ENCODE measurements at regions not wholly inside any gene's neighbourhood (a gene's known extent, or its start where the extent isn't known, plus 50 kb on each side); places are given as distances from the start of the nearest gene placed in this dataset.
"Not testable (repeated sequence)": the region's sequence is repeated elsewhere in the genome, so short reads cannot be mapped to it uniquely, and the experiment has no call there.

DNA sequence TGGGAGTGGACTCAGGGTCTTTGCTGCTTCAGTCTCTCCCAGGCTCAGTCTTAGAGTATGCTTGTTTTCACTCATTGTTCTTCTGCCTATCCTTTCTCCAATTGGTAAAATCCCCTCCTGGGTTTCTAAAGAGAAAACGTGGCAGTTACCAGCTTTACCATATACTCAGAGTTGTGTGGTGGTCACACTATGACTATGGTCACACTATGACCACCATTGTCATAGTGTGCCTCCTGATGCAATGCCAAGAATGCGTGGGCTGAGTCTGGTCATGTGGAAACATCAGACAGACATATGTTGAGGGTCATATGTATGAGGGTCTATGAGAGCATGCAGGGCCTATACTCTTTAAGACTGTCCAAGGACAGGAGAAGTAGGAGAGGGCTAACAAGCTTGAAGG lies 326.5 kb upstream of the PRR16 start:
- no peak overlapping the region for H3K4me3 Mint-ChIP-seq
- Histone ChIP-seq H3K27ac (ENCODE audit: low read depth, low read length) (no peak overlapping the region), H3K4me3 (ENCODE audit: low read length in 2 of 2) (no peak overlapping the region), H3K9me3 (ENCODE audit: control insufficient read depth in 1 of 2, low read length in 2 of 2) (no peaks in the 10 kb centered on the region), H3K27me3 (ENCODE audit: insufficient read depth, low read length) (no peaks in the 10 kb centered on the region), H3K4me1 (ENCODE audit: insufficient read depth, low read length) (no peaks in the 10 kb centered on the region), H3K36me3 (ENCODE audit: insufficient read depth, low read length) (no peaks in the 10 kb centered on the region)
- H3K36me3 Mint-ChIP-seq = no peaks in the 10 kb centered on the region
- ChIA-PET CTCF (ENCODE audit: partially characterized antibody) (no interaction called here), POLR2A (ENCODE audit: partially characterized antibody) (no interaction called here)
- intact Hi-C loops (cut with micrococcal nuclease) = no loop called here
- DNase-seq = no peak
- peaks cover 0 to 4% (median 0%) of the 10 kb centered on the region in 8 donors for H3K9me3 Mint-ChIP-seq
- H3K27me3 Mint-ChIP-seq = no peaks in the 10 kb centered on the region
- no peaks in the 10 kb centered on the region for H3K4me1 Mint-ChIP-seq
- no peak overlapping the region for H3K27ac Mint-ChIP-seq

GRCh38 chr5:120139039-120139438 lies 325.1 kb upstream of the PRR16 start:
- no peaks in the 10 kb centered on the region for H3K36me3 Mint-ChIP-seq
- ChIA-PET CTCF (ENCODE audit: partially characterized antibody) (no interaction called here), POLR2A (ENCODE audit: partially characterized antibody) (no interaction called here)
- no peak for DNase-seq
- Histone ChIP-seq H3K36me3 (ENCODE audit: insufficient read depth, low read length) (no peaks in the 10 kb centered on the region), H3K27me3 (ENCODE audit: insufficient read depth, low read length) (no peaks in the 10 kb centered on the region), H3K9me3 (ENCODE audit: control insufficient read depth in 1 of 2, low read length in 2 of 2) (no peaks in the 10 kb centered on the region), H3K4me1 (ENCODE audit: insufficient read depth, low read length) (no peaks in the 10 kb centered on the region), H3K27ac (ENCODE audit: low read depth, low read length) (no peak overlapping the region), H3K4me3 (ENCODE audit: low read length in 2 of 2) (no peak overlapping the region)
- H3K27me3 Mint-ChIP-seq = no peaks in the 10 kb centered on the region
- intact Hi-C loops (cut with micrococcal nuclease) = no loop called here
- H3K4me3 Mint-ChIP-seq = no peak overlapping the region
- peaks cover 0 to 4% (median 0%) of the 10 kb centered on the region in 8 donors for H3K9me3 Mint-ChIP-seq
- no peaks in the 10 kb centered on the region for H3K4me1 Mint-ChIP-seq
- no peak overlapping the region for H3K27ac Mint-ChIP-seq

- ChIA-PET CTCF (ENCODE audit: partially characterized antibody) (interaction anchor here (0.9 kb wide), 1 partner anchor 58 kb away, joined by 4 read pairs; no protein-coding TSS in a partner anchor), POLR2A (ENCODE audit: partially characterized antibody) (no interaction called here)
- H3K4me3 Mint-ChIP-seq = no peak overlapping the region
- DNase-seq = no peak
- H3K27me3 Mint-ChIP-seq = no peaks in the 10 kb centered on the region
- Histone ChIP-seq H3K4me3 (ENCODE audit: low read length in 2 of 2) (no peak overlapping the region), H3K9me3 (ENCODE audit: control insufficient read depth in 1 of 2, low read length in 2 of 2) (no peaks in the 10 kb centered on the region), H3K36me3 (ENCODE audit: insufficient read depth, low read length) (no peaks in the 10 kb centered on the region), H3K27me3 (ENCODE audit: insufficient read depth, low read length) (no peaks in the 10 kb centered on the region), H3K4me1 (ENCODE audit: insufficient read depth, low read length) (no peaks in the 10 kb centered on the region), H3K27ac (ENCODE audit: low read depth, low read length) (no peak overlapping the region)
- no peaks in the 10 kb centered on the region for H3K4me1 Mint-ChIP-seq
- H3K36me3 Mint-ChIP-seq = no peaks in the 10 kb centered on the region
- H3K27ac Mint-ChIP-seq = no peak overlapping the region
- intact Hi-C loops (cut with micrococcal nuclease) = no loop called here
- H3K9me3 Mint-ChIP-seq = peaks cover 0 to 4% (median under 1%) of the 10 kb centered on the region in 8 donors
Measured at GRCh38 chr5:120140501-120140900, 323.6 kb upstream of the PRR16 start.

GRCh38 chr5:120141076-120141475 lies 323.0 kb upstream of the PRR16 start:
- CTCF ChIA-PET (ENCODE audit: partially characterized antibody) = no interaction called here
- Histone ChIP-seq H3K9me3 (ENCODE audit: control insufficient read depth in 1 of 2, low read length in 2 of 2) (no peaks in the 10 kb centered on the region), H3K4me1 (ENCODE audit: insufficient read depth, low read length) (no peaks in the 10 kb centered on the region), H3K4me3 (ENCODE audit: low read length in 2 of 2) (no peak overlapping the region), H3K27ac (ENCODE audit: low read depth, low read length) (no peak overlapping the region), H3K27me3 (ENCODE audit: insufficient read depth, low read length) (no peaks in the 10 kb centered on the region), H3K36me3 (ENCODE audit: insufficient read depth, low read length) (no peaks in the 10 kb centered on the region)
- no peak for DNase-seq
- Mint-ChIP-seq H3K36me3 (no peaks in the 10 kb centered on the region), H3K4me1 (no peaks in the 10 kb centered on the region), H3K4me3 (no peak overlapping the region), H3K9me3 (peaks cover 0 to 7% (median 4%) of the 10 kb centered on the region in 8 donors), H3K27me3 (no peaks in the 10 kb centered on the region), H3K27ac (no peak overlapping the region)
- POLR2A ChIA-PET (ENCODE audit: partially characterized antibody) = no interaction called here
- intact Hi-C loops (cut with micrococcal nuclease) = no loop called here

DNA sequence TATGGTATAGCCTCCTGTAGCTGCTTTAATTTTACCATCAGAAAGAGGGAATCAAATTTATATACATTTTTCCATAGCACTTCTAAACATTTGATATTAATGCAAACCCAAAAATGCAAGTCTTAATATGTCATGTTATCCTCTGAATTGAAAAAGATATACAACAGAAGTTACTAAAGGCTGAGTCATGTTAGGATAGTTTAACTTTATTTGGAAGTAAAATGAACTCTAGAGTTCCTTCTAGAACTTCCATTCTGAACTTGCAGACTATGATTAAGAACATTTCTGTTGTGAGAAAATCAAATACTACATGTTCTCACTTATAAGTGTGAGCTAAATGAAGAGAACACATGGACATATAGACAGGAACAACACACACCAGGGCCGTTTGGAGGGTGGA lies 317.3 kb upstream of the PRR16 start:
- Mint-ChIP-seq H3K4me1 (no peaks in the 10 kb centered on the region), H3K36me3 (no peaks in the 10 kb centered on the region), H3K27me3 (no peaks in the 10 kb centered on the region), H3K27ac (no peak overlapping the region), H3K4me3 (no peak overlapping the region), H3K9me3 (peaks cover 0 to 12% (median 5%) of the 10 kb centered on the region in 8 donors)
- no peaks in the 10 kb centered on the region for H3K4me1 ChIP-seq (ENCODE audit: insufficient read depth, low read length)
- no peaks in the 10 kb centered on the region for H3K36me3 ChIP-seq (ENCODE audit: insufficient read depth, low read length)
- no peak for DNase-seq
- H3K27me3 ChIP-seq (ENCODE audit: insufficient read depth, low read length) = no peaks in the 10 kb centered on the region
- POLR2A ChIA-PET (ENCODE audit: partially characterized antibody) = no interaction called here
- intact Hi-C loops (cut with micrococcal nuclease) = no loop called here
- CTCF ChIA-PET (ENCODE audit: partially characterized antibody) = no interaction called here
- H3K27ac ChIP-seq (ENCODE audit: low read depth, low read length) = no peak overlapping the region
- no peak overlapping the region for H3K4me3 ChIP-seq (ENCODE audit: low read length in 2 of 2)
- H3K9me3 ChIP-seq (ENCODE audit: control insufficient read depth in 1 of 2, low read length in 2 of 2) = no peaks in the 10 kb centered on the region

DNA sequence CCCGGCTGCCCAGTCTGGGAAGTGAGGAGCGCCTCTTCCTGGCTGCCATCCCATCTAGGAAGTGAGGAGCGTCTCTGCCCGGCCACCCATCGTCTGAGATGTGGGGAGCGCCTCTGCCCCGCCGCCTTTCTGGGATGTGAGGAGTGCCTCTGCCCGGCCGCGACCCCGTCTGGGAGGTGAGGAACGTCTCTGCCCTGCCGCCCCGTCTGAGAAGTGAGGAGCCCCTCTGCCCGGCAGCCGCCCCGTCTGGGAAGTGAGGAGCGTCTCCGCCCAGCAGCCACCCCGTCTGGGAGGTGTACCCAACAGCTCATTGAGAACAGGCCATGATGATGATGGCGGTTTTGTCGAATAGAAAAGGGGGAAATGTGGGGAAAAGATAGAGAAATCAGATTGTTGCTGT lies 316.2 kb upstream of the PRR16 start:
- H3K4me1 Mint-ChIP-seq; H3K27ac ChIP-seq (ENCODE audit: low read depth, low read length); H3K4me3 Mint-ChIP-seq; H3K36me3 Mint-ChIP-seq; H3K4me1 ChIP-seq (ENCODE audit: insufficient read depth, low read length); H3K9me3 ChIP-seq (ENCODE audit: control insufficient read depth in 1 of 2, low read length in 2 of 2); CTCF ChIA-PET (ENCODE audit: partially characterized antibody); H3K27me3 ChIP-seq (ENCODE audit: insufficient read depth, low read length); H3K27me3 Mint-ChIP-seq; DNase-seq; intact Hi-C loops (cut with micrococcal nuclease); POLR2A ChIA-PET (ENCODE audit: partially characterized antibody); H3K27ac Mint-ChIP-seq; H3K4me3 ChIP-seq (ENCODE audit: low read length in 2 of 2); H3K36me3 ChIP-seq (ENCODE audit: insufficient read depth, low read length): not testable (repeated sequence)
- H3K9me3 Mint-ChIP-seq = peaks cover 0 to 12% (median 5%) of the 10 kb centered on the region in 8 donors

GRCh38 chr5:120150770-120151169 lies 313.3 kb upstream of the PRR16 start:
- Mint-ChIP-seq H3K36me3 (no peaks in the 10 kb centered on the region), H3K4me1 (no peaks in the 10 kb centered on the region), H3K9me3 (peaks cover 0 to 8% (median 3%) of the 10 kb centered on the region in 8 donors), H3K27me3 (no peaks in the 10 kb centered on the region), H3K4me3 (no peak overlapping the region), H3K27ac (no peak overlapping the region)
- Histone ChIP-seq H3K27me3 (ENCODE audit: insufficient read depth, low read length) (no peaks in the 10 kb centered on the region), H3K27ac (ENCODE audit: low read depth, low read length) (no peak overlapping the region), H3K9me3 (ENCODE audit: control insufficient read depth in 1 of 2, low read length in 2 of 2) (no peaks in the 10 kb centered on the region), H3K4me3 (ENCODE audit: low read length in 2 of 2) (no peak overlapping the region), H3K36me3 (ENCODE audit: insufficient read depth, low read length) (no peaks in the 10 kb centered on the region), H3K4me1 (ENCODE audit: insufficient read depth, low read length) (no peaks in the 10 kb centered on the region)
- POLR2A ChIA-PET (ENCODE audit: partially characterized antibody) = no interaction called here
- CTCF ChIA-PET (ENCODE audit: partially characterized antibody) = no interaction called here
- no peak for DNase-seq
- intact Hi-C loops (cut with micrococcal nuclease) = no loop called here

DNA sequence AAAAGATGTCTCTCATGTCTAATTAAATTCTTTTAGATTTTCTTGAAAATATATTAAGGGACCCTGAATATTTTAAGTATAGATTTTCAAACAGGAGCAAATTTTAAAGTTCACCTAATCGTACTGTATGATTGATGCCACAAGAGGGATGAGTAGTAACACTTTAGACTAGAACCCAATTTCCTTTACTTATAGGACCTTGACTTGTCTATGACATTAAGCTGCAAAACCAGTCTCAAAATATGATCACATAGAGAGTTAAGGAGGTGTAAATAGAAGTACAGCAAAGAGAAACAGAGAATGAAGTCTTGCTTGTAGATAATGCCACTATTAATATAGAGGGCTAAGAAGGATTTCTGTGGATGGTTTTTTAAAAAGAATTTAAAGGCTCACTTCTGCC lies 312.9 kb upstream of the PRR16 start:
- intact Hi-C loops (cut with micrococcal nuclease) = no loop called here
- H3K36me3 Mint-ChIP-seq = no peaks in the 10 kb centered on the region
- Histone ChIP-seq H3K36me3 (ENCODE audit: insufficient read depth, low read length) (no peaks in the 10 kb centered on the region), H3K27me3 (ENCODE audit: insufficient read depth, low read length) (no peaks in the 10 kb centered on the region), H3K9me3 (ENCODE audit: control insufficient read depth in 1 of 2, low read length in 2 of 2) (no peaks in the 10 kb centered on the region), H3K4me3 (ENCODE audit: low read length in 2 of 2) (no peak overlapping the region), H3K4me1 (ENCODE audit: insufficient read depth, low read length) (no peaks in the 10 kb centered on the region), H3K27ac (ENCODE audit: low read depth, low read length) (no peak overlapping the region)
- H3K27ac Mint-ChIP-seq = no peak overlapping the region
- H3K4me3 Mint-ChIP-seq = no peak overlapping the region
- peaks cover 0 to 4% (median 3%) of the 10 kb centered on the region in 8 donors for H3K9me3 Mint-ChIP-seq
- POLR2A ChIA-PET (ENCODE audit: partially characterized antibody) = no interaction called here
- CTCF ChIA-PET (ENCODE audit: partially characterized antibody) = no interaction called here
- H3K4me1 Mint-ChIP-seq = no peaks in the 10 kb centered on the region
- no peaks in the 10 kb centered on the region for H3K27me3 Mint-ChIP-seq
- DNase-seq = no peak
